RWPE1 (cell line): ENCODE measurements at regions not wholly inside any gene's neighbourhood (a gene's known extent, or its start where the extent isn't known, plus 50 kb on each side); places are given as distances from the start of the nearest gene placed in this dataset.
A peak's percentile ranks its signal among the peaks of the same experiment; 100 is the strongest.

Experiments used
- CTCF ChIA-PET: fragments of 350-600 bp; sonication (Branson Sonifier 250); formaldehyde crosslinking; extraction: SDS; loops from one replicate; lab custom pipeline; 2021; lab: Yijun Ruan, JAX
- POLR2A ChIA-PET: fragments of 400-600 bp; formaldehyde crosslinking; extraction: SDS; loops from one replicate; lab custom pipeline; 2020; ENCODE audit warnings: antibody characterized with exemption; ENCODE audit not compliant: low non-redundant PET; lab: Yijun Ruan, JAX
- DNase-seq: peaks from one replicate; pipeline ENCODE4 v3.0.0; 2012; ENCODE audit warnings: low spot score
- H3K27ac ChIP-seq: fragments of 450-650 bp; 2 replicates; pipeline ENCODE4 v1.5.1; 2017
- TF ChIP-seq, protein P1 (sequence below): fragments of 450-650 bp; conservative IDR thresholded peaks from 2 replicates; pipeline ENCODE4 v1.5.1; 2017; ENCODE audit warnings: low read depth, mild to moderate bottlenecking

DNA sequence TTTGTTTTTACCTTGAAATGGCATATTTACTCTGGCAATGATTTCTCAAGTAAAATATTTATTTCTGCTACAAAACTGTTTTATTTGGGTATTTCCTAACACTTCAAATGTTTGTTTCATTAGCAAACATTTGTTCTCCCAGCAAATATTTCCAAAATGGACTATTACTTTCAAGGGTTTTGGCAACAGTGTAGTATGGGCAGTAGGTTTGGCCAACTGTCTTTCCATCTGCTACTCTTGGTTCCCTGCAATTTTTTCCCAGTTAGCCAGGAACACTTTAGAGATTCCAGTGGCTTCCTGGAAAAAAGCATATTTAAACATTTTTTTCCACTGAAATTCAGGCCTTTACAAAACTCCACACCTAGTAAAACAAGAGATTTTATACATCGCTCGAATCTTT lies 466.6 kb downstream of the SLITRK6 start:
- CTCF ChIA-PET = no interaction called here
- no peak overlapping the region for H3K27ac ChIP-seq
- POLR2A ChIA-PET = no interaction called here
- TF ChIP-seq, protein P1, sequence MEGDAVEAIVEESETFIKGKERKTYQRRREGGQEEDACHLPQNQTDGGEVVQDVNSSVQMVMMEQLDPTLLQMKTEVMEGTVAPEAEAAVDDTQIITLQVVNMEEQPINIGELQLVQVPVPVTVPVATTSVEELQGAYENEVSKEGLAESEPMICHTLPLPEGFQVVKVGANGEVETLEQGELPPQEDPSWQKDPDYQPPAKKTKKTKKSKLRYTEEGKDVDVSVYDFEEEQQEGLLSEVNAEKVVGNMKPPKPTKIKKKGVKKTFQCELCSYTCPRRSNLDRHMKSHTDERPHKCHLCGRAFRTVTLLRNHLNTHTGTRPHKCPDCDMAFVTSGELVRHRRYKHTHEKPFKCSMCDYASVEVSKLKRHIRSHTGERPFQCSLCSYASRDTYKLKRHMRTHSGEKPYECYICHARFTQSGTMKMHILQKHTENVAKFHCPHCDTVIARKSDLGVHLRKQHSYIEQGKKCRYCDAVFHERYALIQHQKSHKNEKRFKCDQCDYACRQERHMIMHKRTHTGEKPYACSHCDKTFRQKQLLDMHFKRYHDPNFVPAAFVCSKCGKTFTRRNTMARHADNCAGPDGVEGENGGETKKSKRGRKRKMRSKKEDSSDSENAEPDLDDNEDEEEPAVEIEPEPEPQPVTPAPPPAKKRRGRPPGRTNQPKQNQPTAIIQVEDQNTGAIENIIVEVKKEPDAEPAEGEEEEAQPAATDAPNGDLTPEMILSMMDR = no peak
- DNase-seq = no peak

DNA sequence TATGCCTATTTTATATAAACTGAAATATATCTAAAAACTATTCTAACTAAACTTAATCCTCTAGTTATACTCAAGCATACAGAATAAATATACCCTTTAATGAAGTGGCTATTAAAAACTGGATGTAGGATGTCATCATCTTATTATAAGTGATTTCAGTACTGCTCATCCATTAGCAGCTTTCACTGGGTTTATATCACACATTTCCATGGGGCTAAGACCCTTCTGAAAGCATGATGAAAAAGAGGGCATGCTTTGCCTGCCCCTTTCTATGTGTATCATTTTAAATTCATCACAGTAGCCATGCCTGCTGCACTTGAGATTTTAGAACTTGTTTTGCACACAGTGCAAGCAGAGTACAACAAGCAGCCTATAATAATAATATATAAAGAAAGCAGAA lies 477.5 kb downstream of the SLITRK6 start:
- DNase-seq = no peak
- POLR2A ChIA-PET = no interaction called here
- CTCF ChIA-PET = interaction anchor here (0.6 kb wide), 1 partner anchor 60 kb away, joined by 3 read pairs; no protein-coding TSS in a partner anchor
- TF ChIP-seq, protein P1 = no peak
- no peak overlapping the region for H3K27ac ChIP-seq

DNA sequence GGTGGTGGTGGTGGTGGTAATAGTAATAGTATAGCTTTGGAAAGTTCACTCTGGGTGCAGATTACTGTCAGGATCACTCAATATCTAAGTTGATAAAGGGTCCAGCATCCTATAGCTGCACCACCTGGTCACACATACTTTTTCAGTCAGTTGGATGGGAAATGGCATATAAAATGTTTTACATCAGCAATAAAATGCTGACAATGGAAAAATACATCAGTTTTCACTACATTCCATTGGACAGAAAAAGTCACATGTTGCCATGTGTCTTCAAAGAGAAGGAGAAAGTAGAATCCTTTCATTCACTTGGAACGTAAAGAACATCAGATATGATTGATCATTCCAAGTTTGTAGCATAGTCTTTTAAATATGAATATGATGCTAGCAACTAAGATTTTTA lies 481.4 kb downstream of the SLITRK6 start:
- ChIA-PET POLR2A (no interaction called here), CTCF (interaction anchor here (0.7 kb wide), 1 partner anchor 447 kb away, joined by 5 read pairs; no protein-coding TSS in a partner anchor)
- TF ChIP-seq, protein P1 = no peak
- DNase-seq = no peak
- no peak overlapping the region for H3K27ac ChIP-seq

DNA sequence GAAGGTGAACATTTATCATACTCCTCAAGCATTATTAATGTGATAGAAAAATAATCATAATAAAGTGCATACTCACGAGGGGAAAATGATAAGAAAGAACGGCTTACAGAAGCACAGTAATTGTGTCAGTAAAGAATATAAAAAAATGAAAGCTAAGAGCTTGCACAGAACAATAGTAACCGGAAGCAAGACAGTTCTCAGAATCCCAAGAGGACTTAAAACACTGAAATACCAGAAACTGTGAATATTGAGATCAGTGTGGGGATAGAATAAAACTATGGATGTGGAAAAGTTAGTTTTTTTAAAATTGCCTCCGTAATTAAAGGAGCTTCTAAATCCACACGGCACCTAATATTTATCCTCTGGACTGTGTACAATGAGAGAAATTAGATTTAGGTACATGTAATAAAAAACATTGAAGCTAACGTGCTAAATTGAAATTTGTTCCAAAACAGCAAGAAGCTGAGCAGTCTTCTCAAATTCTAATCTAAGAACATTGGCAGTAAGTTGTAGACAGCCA lies 482.7 kb downstream of the SLITRK6 start:
- H3K27ac ChIP-seq = no peak overlapping the region
- no peak for DNase-seq
- TF ChIP-seq, protein P1 = no peak
- ChIA-PET POLR2A (no interaction called here), CTCF (no interaction called here)

DNA sequence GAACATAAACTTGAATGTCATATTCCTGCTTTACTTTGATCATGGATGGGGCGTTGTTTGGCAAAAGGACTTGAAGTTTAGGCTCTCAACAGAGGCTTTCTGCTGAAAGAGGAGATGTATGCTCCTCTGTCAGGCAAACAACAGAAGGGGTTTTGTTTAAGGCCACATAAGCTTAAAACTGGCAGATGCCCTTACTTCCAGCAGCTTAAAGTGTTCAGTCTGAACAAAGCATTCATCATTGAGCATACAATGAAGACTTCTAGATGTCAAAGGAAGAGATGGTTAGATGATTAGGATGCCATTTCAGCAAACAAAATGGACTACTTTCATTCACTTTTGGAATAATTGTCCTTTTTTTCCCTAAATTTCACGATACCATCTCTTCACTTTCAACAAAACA lies 484.5 kb downstream of the SLITRK6 start:
- no peak overlapping the region for H3K27ac ChIP-seq

DNA sequence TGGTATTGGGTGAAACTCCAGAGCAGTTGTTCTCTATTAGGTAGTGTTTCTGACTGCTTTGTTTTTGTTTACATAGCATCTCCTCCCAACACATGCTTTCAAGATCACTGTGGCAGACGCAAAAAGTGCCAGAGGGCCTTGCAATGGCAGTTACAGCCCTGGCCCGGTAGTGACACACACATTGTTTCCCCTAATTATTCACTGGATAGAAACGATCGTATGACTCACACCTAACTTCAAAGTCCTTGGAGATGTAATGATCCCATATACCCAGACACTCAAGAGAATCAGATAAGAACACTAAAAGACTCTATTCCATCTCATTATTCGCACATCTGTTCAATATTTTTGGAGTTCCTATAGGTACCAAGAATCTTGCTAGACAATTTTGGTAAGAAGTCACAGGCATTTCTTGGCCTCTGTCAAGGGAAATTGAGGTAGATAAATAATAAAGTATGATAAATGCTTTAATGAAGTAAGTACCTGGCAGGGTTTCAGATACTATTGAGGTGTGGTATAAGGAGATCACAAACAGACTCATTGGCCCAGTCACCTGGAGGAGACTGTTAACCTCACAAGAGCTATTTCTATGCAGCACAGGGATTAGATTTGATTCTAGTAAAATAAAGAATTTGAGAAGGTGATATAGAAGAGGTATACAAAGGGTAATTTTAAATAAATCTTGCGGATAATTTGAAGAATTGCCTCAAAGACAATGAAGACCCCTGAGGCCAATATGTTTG lies 485.3 kb downstream of the SLITRK6 start:
- ChIA-PET POLR2A (no interaction called here), CTCF (no interaction called here)
- DNase-seq = peak; percentile 43
- TF ChIP-seq, protein P1 = no peak
- H3K27ac ChIP-seq = no peak overlapping the region

More for the DNA sequence above, 484.5 kb downstream of the SLITRK6 start:
- ChIA-PET POLR2A (no interaction called here), CTCF (no interaction called here)
- TF ChIP-seq, protein P1 = no peak
- DNase-seq = no peak
